ENCODE measurements at regions not wholly inside any gene's neighbourhood (a gene's known extent, or its start where the extent isn't known, plus 50 kb on each side); places are given as distances from the start of the nearest gene placed in this dataset.

DNA sequence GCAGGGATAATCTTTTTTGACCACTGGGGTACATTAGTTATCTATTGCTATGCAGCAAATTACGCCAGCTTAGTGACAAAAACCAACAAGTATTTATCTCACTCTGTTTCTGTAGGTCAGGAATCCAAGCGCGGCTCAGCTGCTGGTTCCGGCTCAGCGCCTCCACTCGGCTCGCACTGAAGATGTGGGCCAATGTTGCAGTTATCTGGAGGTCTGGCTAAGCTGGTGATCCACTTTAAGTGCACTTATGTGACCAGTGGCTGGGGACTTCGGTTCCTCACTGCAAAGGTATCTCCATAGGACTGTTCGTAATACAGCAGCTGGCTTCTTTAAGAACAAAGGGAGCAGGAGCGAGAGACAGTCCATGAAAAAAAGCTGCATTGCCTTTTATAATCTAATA lies 591.9 kb downstream of the TMEM182 start:
- TF ChIP-seq, protein P1, sequence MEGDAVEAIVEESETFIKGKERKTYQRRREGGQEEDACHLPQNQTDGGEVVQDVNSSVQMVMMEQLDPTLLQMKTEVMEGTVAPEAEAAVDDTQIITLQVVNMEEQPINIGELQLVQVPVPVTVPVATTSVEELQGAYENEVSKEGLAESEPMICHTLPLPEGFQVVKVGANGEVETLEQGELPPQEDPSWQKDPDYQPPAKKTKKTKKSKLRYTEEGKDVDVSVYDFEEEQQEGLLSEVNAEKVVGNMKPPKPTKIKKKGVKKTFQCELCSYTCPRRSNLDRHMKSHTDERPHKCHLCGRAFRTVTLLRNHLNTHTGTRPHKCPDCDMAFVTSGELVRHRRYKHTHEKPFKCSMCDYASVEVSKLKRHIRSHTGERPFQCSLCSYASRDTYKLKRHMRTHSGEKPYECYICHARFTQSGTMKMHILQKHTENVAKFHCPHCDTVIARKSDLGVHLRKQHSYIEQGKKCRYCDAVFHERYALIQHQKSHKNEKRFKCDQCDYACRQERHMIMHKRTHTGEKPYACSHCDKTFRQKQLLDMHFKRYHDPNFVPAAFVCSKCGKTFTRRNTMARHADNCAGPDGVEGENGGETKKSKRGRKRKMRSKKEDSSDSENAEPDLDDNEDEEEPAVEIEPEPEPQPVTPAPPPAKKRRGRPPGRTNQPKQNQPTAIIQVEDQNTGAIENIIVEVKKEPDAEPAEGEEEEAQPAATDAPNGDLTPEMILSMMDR (conservative IDR thresholded peaks at IDR 0.05; ENCODE audit: low read depth, low read length) = no peak
- no peak for TF ChIP-seq EZH2 (IDR thresholded peaks at IDR 0.05; ENCODE audit: borderline replicate concordance, low read depth, low read length, poor library complexity, severe bottlenecking)
